ENCODE measurements at regions not wholly inside any gene's neighbourhood (a gene's known extent, or its start where the extent isn't known, plus 50 kb on each side); places are given as distances from the start of the nearest gene placed in this dataset.

DNA sequence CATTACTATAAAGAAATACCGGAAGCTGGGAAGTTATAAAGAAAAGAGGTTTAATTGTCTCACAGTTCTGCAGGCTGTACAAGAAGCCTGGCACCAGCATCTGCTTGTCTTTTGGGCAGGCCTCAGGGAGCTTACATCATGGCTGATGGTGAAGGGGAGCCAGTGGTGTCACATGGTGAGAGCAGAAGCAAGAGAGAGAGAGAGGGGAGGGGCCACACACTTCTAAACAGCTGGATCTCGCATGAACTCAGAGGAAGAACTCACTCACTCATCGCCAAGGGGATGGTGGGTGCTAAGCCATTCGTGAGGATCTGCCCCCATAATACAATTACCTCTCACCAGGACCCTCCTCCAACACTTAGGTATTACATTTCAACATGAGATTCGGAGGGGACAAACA is 51.8 kb upstream of the ANKRD34C start:
- no peaks in the 10 kb centered on the region for H3K4me1 ChIP-seq
- H3K4me3 ChIP-seq: no peak overlapping the region
- no peaks in the 10 kb centered on the region for H3K27me3 ChIP-seq
- TF ChIP-seq, protein P1, sequence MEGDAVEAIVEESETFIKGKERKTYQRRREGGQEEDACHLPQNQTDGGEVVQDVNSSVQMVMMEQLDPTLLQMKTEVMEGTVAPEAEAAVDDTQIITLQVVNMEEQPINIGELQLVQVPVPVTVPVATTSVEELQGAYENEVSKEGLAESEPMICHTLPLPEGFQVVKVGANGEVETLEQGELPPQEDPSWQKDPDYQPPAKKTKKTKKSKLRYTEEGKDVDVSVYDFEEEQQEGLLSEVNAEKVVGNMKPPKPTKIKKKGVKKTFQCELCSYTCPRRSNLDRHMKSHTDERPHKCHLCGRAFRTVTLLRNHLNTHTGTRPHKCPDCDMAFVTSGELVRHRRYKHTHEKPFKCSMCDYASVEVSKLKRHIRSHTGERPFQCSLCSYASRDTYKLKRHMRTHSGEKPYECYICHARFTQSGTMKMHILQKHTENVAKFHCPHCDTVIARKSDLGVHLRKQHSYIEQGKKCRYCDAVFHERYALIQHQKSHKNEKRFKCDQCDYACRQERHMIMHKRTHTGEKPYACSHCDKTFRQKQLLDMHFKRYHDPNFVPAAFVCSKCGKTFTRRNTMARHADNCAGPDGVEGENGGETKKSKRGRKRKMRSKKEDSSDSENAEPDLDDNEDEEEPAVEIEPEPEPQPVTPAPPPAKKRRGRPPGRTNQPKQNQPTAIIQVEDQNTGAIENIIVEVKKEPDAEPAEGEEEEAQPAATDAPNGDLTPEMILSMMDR (IDR thresholded peaks at IDR 0.05): no peak
- no peak for TF ChIP-seq POLR2A (IDR thresholded peaks at IDR 0.05)
- no peak overlapping the region for H3K27ac ChIP-seq
- H3K36me3 ChIP-seq (ENCODE audit: low read depth, missing control alignments): no peaks in the 10 kb centered on the region
- no peak for DNase-seq
- 85% methylated on average over 5 of the region's 5 CpGs for WGBS, 2 donors
- H3K9me3 ChIP-seq: no peaks in the 10 kb centered on the region
- intact Hi-C loops (cut with DNase I; ENCODE audit: low total_unique reads): no loop called here

DNA sequence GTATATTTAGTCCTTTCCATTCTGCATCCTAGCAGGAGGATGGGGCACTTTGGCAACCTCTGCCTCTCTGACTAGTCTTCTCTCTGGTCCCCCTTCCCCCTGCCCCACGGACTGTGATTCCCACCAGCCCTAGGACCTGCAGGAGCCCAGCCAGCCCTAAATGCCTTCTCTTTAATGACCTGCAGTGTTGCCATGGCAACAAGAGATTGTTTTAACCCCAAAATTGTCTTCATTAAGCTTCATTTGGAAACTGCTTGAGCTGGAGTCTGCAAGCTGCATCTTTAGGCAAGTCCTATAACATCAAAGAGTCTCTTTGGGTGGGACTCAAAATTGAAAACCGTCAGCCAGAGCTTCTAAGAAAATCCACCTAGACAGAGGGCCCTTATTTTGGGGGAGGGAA is 59.7 kb upstream of the ANKRD34C start:
- DNase-seq: no peak

DNA sequence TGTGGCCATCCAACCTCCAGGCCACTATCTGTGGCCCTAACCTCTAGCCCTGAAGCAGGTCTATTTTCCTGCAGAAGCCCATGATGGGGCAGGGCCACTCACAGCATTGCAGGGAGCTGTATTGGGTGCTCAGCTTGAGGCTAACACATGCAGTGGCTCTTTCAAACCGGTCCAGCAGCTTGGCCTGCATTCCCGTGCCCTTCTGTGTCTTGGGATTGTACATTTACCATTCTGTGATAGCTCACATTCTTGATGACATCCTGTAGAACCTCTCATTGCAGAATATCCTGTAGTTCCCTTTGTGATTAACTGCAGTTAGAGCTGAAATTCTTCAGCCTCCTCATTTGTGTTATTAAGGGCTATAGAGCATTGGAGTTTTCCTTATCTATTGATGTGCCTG is 60.8 kb upstream of the ANKRD34C start:
- H3K36me3 ChIP-seq (ENCODE audit: low read depth, missing control alignments): no peaks in the 10 kb centered on the region
- no peak overlapping the region for H3K27ac ChIP-seq
- no peak for DNase-seq
- no peaks in the 10 kb centered on the region for H3K9me3 ChIP-seq
- H3K27me3 ChIP-seq: no peaks in the 10 kb centered on the region
- 66 to 70% methylated on average over 2 of the region's 2 CpGs for WGBS, 2 donors
- intact Hi-C loops (cut with DNase I; ENCODE audit: low total_unique reads): no loop called here
- no peak for TF ChIP-seq POLR2A (IDR thresholded peaks at IDR 0.05)
- TF ChIP-seq, protein P1 (IDR thresholded peaks at IDR 0.05): no peak
- H3K4me1 ChIP-seq: no peaks in the 10 kb centered on the region
- H3K4me3 ChIP-seq: no peak overlapping the region

More for the DNA sequence above, 59.7 kb upstream of the ANKRD34C start:
- H3K4me3 ChIP-seq: no peak overlapping the region
- no peaks in the 10 kb centered on the region for H3K27me3 ChIP-seq
- no peaks in the 10 kb centered on the region for H3K4me1 ChIP-seq
- no peaks in the 10 kb centered on the region for H3K9me3 ChIP-seq
- WGBS, 2 donors: 47 to 48% methylated on average over 2 of the region's 2 CpGs
- no peak overlapping the region for H3K27ac ChIP-seq
- no peak for TF ChIP-seq POLR2A (IDR thresholded peaks at IDR 0.05)
- TF ChIP-seq, protein P1 (IDR thresholded peaks at IDR 0.05): no peak
- no peaks in the 10 kb centered on the region for H3K36me3 ChIP-seq (ENCODE audit: low read depth, missing control alignments)
- intact Hi-C loops (cut with DNase I; ENCODE audit: low total_unique reads): no loop called here

DNA sequence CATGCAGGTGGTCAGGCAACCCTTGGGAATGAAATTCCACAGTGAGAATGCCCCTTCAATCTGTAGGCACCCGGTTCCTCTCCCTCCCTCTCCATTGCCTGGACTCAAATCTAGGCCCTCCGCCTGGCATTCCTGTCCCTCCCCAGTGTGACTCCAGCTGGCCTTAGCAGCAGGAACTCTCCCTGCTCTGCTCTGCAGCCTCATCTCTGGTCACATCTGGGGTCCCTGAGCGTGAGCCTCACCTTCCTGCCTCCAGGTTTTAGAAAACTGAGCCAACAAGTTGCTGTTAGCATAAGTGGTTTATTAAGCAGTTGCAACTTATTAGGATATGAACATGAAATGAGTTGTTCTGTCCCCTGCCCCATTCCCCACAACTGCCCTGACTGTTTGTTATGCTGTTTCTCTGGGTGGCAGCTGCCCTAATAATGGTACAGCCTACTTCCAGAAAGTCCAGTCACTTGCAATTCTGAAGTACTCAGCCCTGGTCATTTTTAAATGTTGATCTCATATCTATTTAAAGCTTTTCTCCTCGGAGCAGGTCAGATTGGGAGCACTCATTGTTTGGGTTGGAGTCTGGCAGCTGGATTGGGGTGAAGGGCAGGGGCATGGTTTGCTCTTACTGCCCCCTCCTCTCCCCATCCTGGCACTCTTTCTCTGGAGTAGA is 63.0 kb upstream of the ANKRD34C start:
- no peak overlapping the region for H3K27ac ChIP-seq
- H3K4me3 ChIP-seq: no peak overlapping the region
- no peaks in the 10 kb centered on the region for H3K27me3 ChIP-seq
- TF ChIP-seq, protein P1 (IDR thresholded peaks at IDR 0.05): no peak
- no peak for TF ChIP-seq POLR2A (IDR thresholded peaks at IDR 0.05)
- no peaks in the 10 kb centered on the region for H3K36me3 ChIP-seq (ENCODE audit: low read depth, missing control alignments)
- intact Hi-C loops (cut with DNase I; ENCODE audit: low total_unique reads): no loop called here
- H3K9me3 ChIP-seq: no peaks in the 10 kb centered on the region
- 69 to 78% methylated on average over 4 of the region's 4 CpGs for WGBS, 2 donors
- DNase-seq: no peak
- H3K4me1 ChIP-seq: no peaks in the 10 kb centered on the region

DNA sequence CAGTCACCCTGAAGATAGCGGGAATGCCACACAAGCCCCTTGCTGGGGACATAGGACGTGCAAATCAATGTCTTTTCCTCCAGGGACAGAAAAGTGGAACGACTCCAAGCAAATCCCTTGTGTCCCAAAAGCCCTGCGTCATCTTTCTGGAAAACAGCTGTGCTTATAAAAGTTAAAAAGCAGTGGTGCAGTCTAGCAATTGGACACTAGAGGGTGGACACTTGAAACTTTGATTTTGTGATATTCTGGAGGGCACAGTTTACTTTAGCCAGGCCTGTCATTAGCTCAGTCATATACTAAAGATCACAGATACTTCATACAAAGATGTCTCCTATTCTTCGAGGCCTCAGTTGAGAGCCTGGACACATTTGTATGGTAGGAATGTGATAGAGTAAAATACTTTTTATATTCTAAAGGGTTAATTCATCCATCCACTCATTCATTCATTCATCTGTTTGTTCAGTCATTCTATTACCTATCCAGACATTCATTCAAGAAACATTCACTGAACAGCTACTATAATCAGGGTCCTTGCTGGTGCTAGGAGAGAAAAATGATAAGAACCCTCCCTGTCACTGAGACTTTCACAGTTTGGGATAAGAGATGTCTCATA is 63.8 kb upstream of the ANKRD34C start:
- Histone ChIP-seq H3K27me3 (no peaks in the 10 kb centered on the region), H3K27ac (no peak overlapping the region), H3K36me3 (ENCODE audit: low read depth, missing control alignments) (no peaks in the 10 kb centered on the region), H3K4me3 (no peak overlapping the region), H3K9me3 (no peaks in the 10 kb centered on the region), H3K4me1 (no peaks in the 10 kb centered on the region)
- DNase-seq: no peak
- intact Hi-C loops (cut with DNase I; ENCODE audit: low total_unique reads): no loop called here
- WGBS, 2 donors: 64 to 69% methylated on average over 5 of the region's 5 CpGs
- no peak for TF ChIP-seq POLR2A (IDR thresholded peaks at IDR 0.05)
- TF ChIP-seq, protein P1 (IDR thresholded peaks at IDR 0.05): peak in 2 of 3 experiments; percentile 13 to 31

Data from testis (tissue), 2 donors.